ENCODE measurements at regions not wholly inside any gene's neighbourhood (a gene's known extent, or its start where the extent isn't known, plus 50 kb on each side); places are given as distances from the start of the nearest gene placed in this dataset.
"Not testable (repeated sequence)": the region's sequence is repeated elsewhere in the genome, so short reads cannot be mapped to it uniquely, and the experiment has no call there.

GRCh38 chr20:19844850-19845249 is 86.8 kb downstream of the RIN2 start:
- not testable (repeated sequence) for H3K4me3 ChIP-seq (ENCODE audit: low read depth in 1 of 2, low read length in 2 of 2); H3K9me3 ChIP-seq (ENCODE audit: control insufficient read depth in 2 of 2, insufficient read depth in 1 of 2, low read depth in 1 of 2, low read length in 1 of 2); H3K27ac ChIP-seq (ENCODE audit: low read depth in 2 of 2, low read length in 1 of 2); H3K27me3 ChIP-seq (ENCODE audit: control insufficient read depth in 1 of 2, insufficient read depth in 2 of 2, low read length in 2 of 2); H3K36me3 ChIP-seq (ENCODE audit: control insufficient read depth in 2 of 2, insufficient read depth in 2 of 2, low read length in 1 of 2); H3K4me1 ChIP-seq (ENCODE audit: control insufficient read depth in 2 of 2, insufficient read depth in 2 of 2, low read length in 1 of 2)

- Histone ChIP-seq H3K9me3 (ENCODE audit: control insufficient read depth in 2 of 2, insufficient read depth in 1 of 2, low read depth in 1 of 2, low read length in 1 of 2) (no peaks in the 10 kb centered on the region), H3K4me3 (ENCODE audit: low read depth in 1 of 2, low read length in 2 of 2) (no peak overlapping the region), H3K4me1 (ENCODE audit: control insufficient read depth in 2 of 2, insufficient read depth in 2 of 2, low read length in 1 of 2) (no peaks in the 10 kb centered on the region), H3K36me3 (ENCODE audit: control insufficient read depth in 2 of 2, insufficient read depth in 2 of 2, low read length in 1 of 2) (no peaks in the 10 kb centered on the region), H3K27me3 (ENCODE audit: control insufficient read depth in 1 of 2, insufficient read depth in 2 of 2, low read length in 2 of 2) (no peaks in the 10 kb centered on the region), H3K27ac (ENCODE audit: low read depth in 2 of 2, low read length in 1 of 2) (no peak overlapping the region)
- 84 to 88% methylated on average over 3 of the region's 3 CpGs for WGBS, 2 donors
Observed at GRCh38 chr20:19847383-19847782, 89.3 kb downstream of the RIN2 start.

- 42 to 59% methylated on average over 14 of the region's 14 CpGs for WGBS, 2 donors
- no peaks in the 10 kb centered on the region for H3K9me3 ChIP-seq (ENCODE audit: control insufficient read depth in 2 of 2, insufficient read depth in 1 of 2, low read depth in 1 of 2, low read length in 1 of 2)
- H3K27me3 ChIP-seq (ENCODE audit: control insufficient read depth in 1 of 2, insufficient read depth in 2 of 2, low read length in 2 of 2) = no peaks in the 10 kb centered on the region
- H3K4me1 ChIP-seq (ENCODE audit: control insufficient read depth in 2 of 2, insufficient read depth in 2 of 2, low read length in 1 of 2) = no peaks in the 10 kb centered on the region
- no peaks in the 10 kb centered on the region for H3K36me3 ChIP-seq (ENCODE audit: control insufficient read depth in 2 of 2, insufficient read depth in 2 of 2, low read length in 1 of 2)
- H3K27ac ChIP-seq (ENCODE audit: low read depth in 2 of 2, low read length in 1 of 2) = peak overlapping the region; percentile 40 to 68
- H3K4me3 ChIP-seq (ENCODE audit: low read depth in 1 of 2, low read length in 2 of 2) = no peak overlapping the region
Observed at GRCh38 chr20:19849341-19850197, 91.5 kb downstream of the RIN2 start.

GRCh38 chr20:19850198-19850533 is 92.1 kb downstream of the RIN2 start:
- 59 to 66% methylated on average over 4 of the region's 4 CpGs for WGBS, 2 donors
- Histone ChIP-seq H3K36me3 (ENCODE audit: control insufficient read depth in 2 of 2, insufficient read depth in 2 of 2, low read length in 1 of 2) (no peaks in the 10 kb centered on the region), H3K4me1 (ENCODE audit: control insufficient read depth in 2 of 2, insufficient read depth in 2 of 2, low read length in 1 of 2) (no peaks in the 10 kb centered on the region), H3K27me3 (ENCODE audit: control insufficient read depth in 1 of 2, insufficient read depth in 2 of 2, low read length in 2 of 2) (no peaks in the 10 kb centered on the region), H3K27ac (ENCODE audit: low read depth in 2 of 2, low read length in 1 of 2) (peak overlapping the region in 1 of 2 donors; percentile 4), H3K4me3 (ENCODE audit: low read depth in 1 of 2, low read length in 2 of 2) (no peak overlapping the region), H3K9me3 (ENCODE audit: control insufficient read depth in 2 of 2, insufficient read depth in 1 of 2, low read depth in 1 of 2, low read length in 1 of 2) (no peaks in the 10 kb centered on the region)

- no peaks in the 10 kb centered on the region for H3K27me3 ChIP-seq (ENCODE audit: control insufficient read depth in 1 of 2, insufficient read depth in 2 of 2, low read length in 2 of 2)
- 54 to 72% methylated on average over 7 of the region's 7 CpGs for WGBS, 2 donors
- H3K9me3 ChIP-seq (ENCODE audit: control insufficient read depth in 2 of 2, insufficient read depth in 1 of 2, low read depth in 1 of 2, low read length in 1 of 2) = no peaks in the 10 kb centered on the region
- H3K36me3 ChIP-seq (ENCODE audit: control insufficient read depth in 2 of 2, insufficient read depth in 2 of 2, low read length in 1 of 2) = no peaks in the 10 kb centered on the region
- no peak overlapping the region for H3K27ac ChIP-seq (ENCODE audit: low read depth in 2 of 2, low read length in 1 of 2)
- H3K4me1 ChIP-seq (ENCODE audit: control insufficient read depth in 2 of 2, insufficient read depth in 2 of 2, low read length in 1 of 2) = no peaks in the 10 kb centered on the region
- no peak overlapping the region for H3K4me3 ChIP-seq (ENCODE audit: low read depth in 1 of 2, low read length in 2 of 2)
Observed at GRCh38 chr20:19851861-19852260, 93.8 kb downstream of the RIN2 start.

GRCh38 chr20:19855416-19855815 is 97.4 kb downstream of the RIN2 start:
- Histone ChIP-seq H3K4me1 (ENCODE audit: control insufficient read depth in 2 of 2, insufficient read depth in 2 of 2, low read length in 1 of 2) (peaks cover 0 to 2% of the 10 kb centered on the region in 2 donors), H3K27me3 (ENCODE audit: control insufficient read depth in 1 of 2, insufficient read depth in 2 of 2, low read length in 2 of 2) (no peaks in the 10 kb centered on the region), H3K9me3 (ENCODE audit: control insufficient read depth in 2 of 2, insufficient read depth in 1 of 2, low read depth in 1 of 2, low read length in 1 of 2) (no peaks in the 10 kb centered on the region), H3K36me3 (ENCODE audit: control insufficient read depth in 2 of 2, insufficient read depth in 2 of 2, low read length in 1 of 2) (no peaks in the 10 kb centered on the region), H3K27ac (ENCODE audit: low read depth in 2 of 2, low read length in 1 of 2) (no peak overlapping the region), H3K4me3 (ENCODE audit: low read depth in 1 of 2, low read length in 2 of 2) (no peak overlapping the region)
- WGBS, 2 donors = 94% methylated on average over 3 of the region's 3 CpGs

- H3K27ac ChIP-seq (ENCODE audit: low read depth in 2 of 2, low read length in 1 of 2) = peak overlapping the region in 1 of 2 donors; percentile 28
- 71 to 85% methylated on average over 9 of the region's 9 CpGs for WGBS, 2 donors
- H3K27me3 ChIP-seq (ENCODE audit: control insufficient read depth in 1 of 2, insufficient read depth in 2 of 2, low read length in 2 of 2) = no peaks in the 10 kb centered on the region
- H3K9me3 ChIP-seq (ENCODE audit: control insufficient read depth in 2 of 2, insufficient read depth in 1 of 2, low read depth in 1 of 2, low read length in 1 of 2) = no peaks in the 10 kb centered on the region
- no peak overlapping the region for H3K4me3 ChIP-seq (ENCODE audit: low read depth in 1 of 2, low read length in 2 of 2)
- peaks cover 0 to 2% of the 10 kb centered on the region in 2 donors for H3K4me1 ChIP-seq (ENCODE audit: control insufficient read depth in 2 of 2, insufficient read depth in 2 of 2, low read length in 1 of 2)
- peaks cover 0 to 2% of the 10 kb centered on the region in 2 donors for H3K36me3 ChIP-seq (ENCODE audit: control insufficient read depth in 2 of 2, insufficient read depth in 2 of 2, low read length in 1 of 2)
Observed at GRCh38 chr20:19858466-19859371, 100.7 kb downstream of the RIN2 start.

- no peak overlapping the region for H3K27ac ChIP-seq (ENCODE audit: low read depth in 2 of 2, low read length in 1 of 2)
- 95% methylated on average over 3 of the region's 3 CpGs for WGBS, 2 donors
Observed at GRCh38 chr20:19859444-19859843, 101.4 kb downstream of the RIN2 start.

GRCh38 chr20:19860737-19861136 is 102.7 kb downstream of the RIN2 start:
- H3K4me1 ChIP-seq (ENCODE audit: control insufficient read depth in 2 of 2, insufficient read depth in 2 of 2, low read length in 1 of 2) = peaks cover 0 to 2% of the 10 kb centered on the region in 2 donors
- no peaks in the 10 kb centered on the region for H3K9me3 ChIP-seq (ENCODE audit: control insufficient read depth in 2 of 2, insufficient read depth in 1 of 2, low read depth in 1 of 2, low read length in 1 of 2)
- no peaks in the 10 kb centered on the region for H3K27me3 ChIP-seq (ENCODE audit: control insufficient read depth in 1 of 2, insufficient read depth in 2 of 2, low read length in 2 of 2)
- no peak overlapping the region for H3K4me3 ChIP-seq (ENCODE audit: low read depth in 1 of 2, low read length in 2 of 2)
- H3K27ac ChIP-seq (ENCODE audit: low read depth in 2 of 2, low read length in 1 of 2) = no peak overlapping the region
- WGBS, 2 donors = 78 to 79% methylated on average over 2 of the region's 2 CpGs
- peaks cover 0 to 2% of the 10 kb centered on the region in 2 donors for H3K36me3 ChIP-seq (ENCODE audit: control insufficient read depth in 2 of 2, insufficient read depth in 2 of 2, low read length in 1 of 2)

More at GRCh38 chr20:19859444-19859843, 101.4 kb downstream of the RIN2 start:
- Histone ChIP-seq H3K27me3 (ENCODE audit: control insufficient read depth in 1 of 2, insufficient read depth in 2 of 2, low read length in 2 of 2) (no peaks in the 10 kb centered on the region), H3K4me1 (ENCODE audit: control insufficient read depth in 2 of 2, insufficient read depth in 2 of 2, low read length in 1 of 2) (peaks cover 0 to 2% of the 10 kb centered on the region in 2 donors), H3K9me3 (ENCODE audit: control insufficient read depth in 2 of 2, insufficient read depth in 1 of 2, low read depth in 1 of 2, low read length in 1 of 2) (no peaks in the 10 kb centered on the region), H3K4me3 (ENCODE audit: low read depth in 1 of 2, low read length in 2 of 2) (no peak overlapping the region), H3K36me3 (ENCODE audit: control insufficient read depth in 2 of 2, insufficient read depth in 2 of 2, low read length in 1 of 2) (peaks cover 0 to 2% of the 10 kb centered on the region in 2 donors)
